PFSK-1 (cell line): ENCODE measurements at regions not wholly inside any gene's neighbourhood (a gene's known extent, or its start where the extent isn't known, plus 50 kb on each side); places are given as distances from the start of the nearest gene placed in this dataset.

Source experiments
- FOXP2 ChIP-seq: optimal IDR thresholded peaks from 2 replicates; pipeline ENCODE3; 2011; ENCODE audit warnings: borderline replicate concordance, control low read depth, inconsistent platforms; ENCODE audit not compliant: insufficient read depth; ENCODE audit errors: extremely low read length, extremely low read depth
- POLR2AphosphoS5 ChIP-seq: IDR thresholded peaks from 2 replicates; pipeline ENCODE4 v1.6.1; 2012; ENCODE audit warnings: low read depth, mild to moderate bottlenecking, control low read depth, low read length, moderate library complexity
- SIN3A ChIP-seq: IDR thresholded peaks from 2 replicates; pipeline ENCODE4 v1.6.1; 2012; ENCODE audit warnings: mild to moderate bottlenecking, low read length, moderate library complexity, borderline replicate concordance; ENCODE audit not compliant: insufficient read depth
- TAF1 ChIP-seq: IDR thresholded peaks from 2 replicates; pipeline ENCODE4 v1.6.1; 2012; ENCODE audit warnings: low read length, control low read depth, borderline replicate concordance; ENCODE audit not compliant: insufficient read depth
- TF ChIP-seq, protein P1 (sequence below), 2 experiments: IDR thresholded peaks; 2 replicates each; pipeline versions ENCODE4 v1.6.1 to v1.8.0; 2011 to 2012; ENCODE audit warnings: low read depth in 2 of 2, low read length in 2 of 2, control low read depth in 1 of 2, inconsistent platforms in 1 of 2, mild to moderate bottlenecking in 1 of 2, moderate library complexity in 1 of 2; ENCODE audit not compliant: insufficient read depth in 1 of 2

GRCh38 chr2:133624551-133624950 lies 56.3 kb upstream of the NCKAP5 start:
- TF ChIP-seq TAF1, result no peak
- TF ChIP-seq, protein P1, sequence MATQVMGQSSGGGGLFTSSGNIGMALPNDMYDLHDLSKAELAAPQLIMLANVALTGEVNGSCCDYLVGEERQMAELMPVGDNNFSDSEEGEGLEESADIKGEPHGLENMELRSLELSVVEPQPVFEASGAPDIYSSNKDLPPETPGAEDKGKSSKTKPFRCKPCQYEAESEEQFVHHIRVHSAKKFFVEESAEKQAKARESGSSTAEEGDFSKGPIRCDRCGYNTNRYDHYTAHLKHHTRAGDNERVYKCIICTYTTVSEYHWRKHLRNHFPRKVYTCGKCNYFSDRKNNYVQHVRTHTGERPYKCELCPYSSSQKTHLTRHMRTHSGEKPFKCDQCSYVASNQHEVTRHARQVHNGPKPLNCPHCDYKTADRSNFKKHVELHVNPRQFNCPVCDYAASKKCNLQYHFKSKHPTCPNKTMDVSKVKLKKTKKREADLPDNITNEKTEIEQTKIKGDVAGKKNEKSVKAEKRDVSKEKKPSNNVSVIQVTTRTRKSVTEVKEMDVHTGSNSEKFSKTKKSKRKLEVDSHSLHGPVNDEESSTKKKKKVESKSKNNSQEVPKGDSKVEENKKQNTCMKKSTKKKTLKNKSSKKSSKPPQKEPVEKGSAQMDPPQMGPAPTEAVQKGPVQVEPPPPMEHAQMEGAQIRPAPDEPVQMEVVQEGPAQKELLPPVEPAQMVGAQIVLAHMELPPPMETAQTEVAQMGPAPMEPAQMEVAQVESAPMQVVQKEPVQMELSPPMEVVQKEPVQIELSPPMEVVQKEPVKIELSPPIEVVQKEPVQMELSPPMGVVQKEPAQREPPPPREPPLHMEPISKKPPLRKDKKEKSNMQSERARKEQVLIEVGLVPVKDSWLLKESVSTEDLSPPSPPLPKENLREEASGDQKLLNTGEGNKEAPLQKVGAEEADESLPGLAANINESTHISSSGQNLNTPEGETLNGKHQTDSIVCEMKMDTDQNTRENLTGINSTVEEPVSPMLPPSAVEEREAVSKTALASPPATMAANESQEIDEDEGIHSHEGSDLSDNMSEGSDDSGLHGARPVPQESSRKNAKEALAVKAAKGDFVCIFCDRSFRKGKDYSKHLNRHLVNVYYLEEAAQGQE (IDR thresholded peaks at IDR 0.05; ENCODE audit: insufficient read depth in 1 of 2, low read depth in 2 of 2, low read length in 2 of 2), result no peak
- no peak for TF ChIP-seq SIN3A
- no peak for TF ChIP-seq FOXP2
- TF ChIP-seq POLR2AphosphoS5, result no peak

DNA sequence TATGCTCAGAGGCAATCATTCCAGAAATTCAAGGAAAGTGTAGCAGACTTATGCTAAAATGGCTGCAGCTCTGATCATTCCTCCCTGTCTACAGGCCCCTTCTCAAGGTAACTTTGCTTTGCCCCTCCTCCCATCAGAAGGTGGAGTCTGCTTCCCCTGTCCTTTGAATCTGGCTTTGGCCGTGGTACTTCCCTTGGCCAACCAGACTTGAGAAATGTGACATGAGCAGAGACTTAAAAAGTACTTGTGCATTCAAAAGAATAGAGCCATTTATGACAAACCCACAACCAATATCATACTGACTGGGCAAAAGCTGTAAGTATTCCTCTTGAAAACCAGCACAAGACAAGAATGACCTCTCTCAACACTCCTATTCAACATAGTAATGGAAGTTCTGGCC lies 59.5 kb upstream of the NCKAP5 start:
- TF ChIP-seq, protein P1 (IDR thresholded peaks at IDR 0.05; ENCODE audit: insufficient read depth in 1 of 2, low read depth in 2 of 2, low read length in 2 of 2), result no peak
- TF ChIP-seq POLR2AphosphoS5, result no peak
- TF ChIP-seq TAF1, result no peak
- no peak for TF ChIP-seq SIN3A
- TF ChIP-seq FOXP2, result no peak

DNA sequence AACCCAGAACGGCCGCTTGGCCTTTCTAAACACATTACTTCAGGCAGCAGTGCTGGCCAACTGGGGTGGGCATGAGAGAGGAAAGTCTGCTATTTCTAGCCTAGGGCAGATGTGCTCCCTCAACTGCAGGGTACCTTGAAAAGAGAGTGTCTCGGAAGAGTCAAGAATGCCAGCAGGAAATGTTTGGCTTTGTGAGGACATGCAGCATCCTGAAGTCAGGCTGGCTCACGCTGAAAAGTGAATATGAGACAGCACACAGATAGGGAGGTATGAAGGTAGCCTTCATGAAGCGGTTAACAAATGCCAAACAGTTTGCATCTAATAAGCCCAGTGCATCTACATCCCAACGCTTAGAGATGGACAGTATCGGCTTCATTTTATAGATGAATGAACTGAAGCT lies 65.0 kb upstream of the NCKAP5 start:
- TF ChIP-seq SIN3A (no peak), FOXP2 (no peak), TAF1 (no peak), POLR2AphosphoS5 (no peak)
- TF ChIP-seq, protein P1 (IDR thresholded peaks at IDR 0.05; ENCODE audit: insufficient read depth in 1 of 2, low read depth in 2 of 2, low read length in 2 of 2), result no peak

DNA sequence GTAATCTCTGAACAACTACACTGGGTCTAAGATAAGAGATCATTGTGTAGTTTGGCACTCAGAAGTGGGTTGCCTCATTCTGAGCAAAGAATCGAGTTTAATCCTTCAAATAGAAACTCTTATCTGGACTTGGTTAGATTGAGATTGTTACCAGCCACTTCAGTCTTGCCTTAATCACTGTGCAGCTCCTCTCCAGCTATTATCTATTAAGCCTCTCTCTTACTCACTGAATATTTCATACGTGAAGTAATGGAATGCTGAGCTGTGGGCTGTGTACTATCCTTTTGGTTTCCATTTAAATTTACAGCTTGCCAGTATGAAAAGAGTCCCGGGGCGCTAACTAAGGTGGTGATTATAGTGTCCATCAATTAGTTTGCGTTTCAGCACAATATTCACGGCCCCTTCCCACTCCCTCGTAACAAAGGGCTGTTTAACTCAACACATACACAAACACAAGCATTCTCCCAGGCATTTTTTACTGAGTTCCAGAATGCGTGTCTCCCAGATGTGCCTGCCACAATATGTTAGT lies 65.7 kb upstream of the NCKAP5 start:
- no peak for TF ChIP-seq TAF1
- TF ChIP-seq, protein P1 (IDR thresholded peaks at IDR 0.05; ENCODE audit: insufficient read depth in 1 of 2, low read depth in 2 of 2, low read length in 2 of 2), result no peak
- TF ChIP-seq POLR2AphosphoS5, result no peak
- no peak for TF ChIP-seq SIN3A
- no peak for TF ChIP-seq FOXP2

- TF ChIP-seq FOXP2 (no peak), SIN3A (no peak)
- TF ChIP-seq, protein P1 (IDR thresholded peaks at IDR 0.05; ENCODE audit: insufficient read depth in 1 of 2, low read depth in 2 of 2, low read length in 2 of 2), result no peak
Measured at GRCh38 chr2:133635131-133635530, 66.9 kb upstream of the NCKAP5 start.
